H1 (cell line): ENCODE measurements at regions not wholly inside any gene's neighbourhood (a gene's known extent, or its start where the extent isn't known, plus 50 kb on each side); places are given as distances from the start of the nearest gene placed in this dataset.

Experiments
- CTBP2 ChIP-seq: IDR thresholded peaks from 2 replicates; pipeline ENCODE4 v1.7.0; 2011; ENCODE audit warnings: borderline replicate concordance, mild to moderate bottlenecking, moderate library complexity, mixed read lengths, low read length; ENCODE audit not compliant: insufficient read depth, insufficient read length
- POLR2AphosphoS5 ChIP-seq: IDR thresholded peaks from 2 replicates; pipeline ENCODE4 v1.6.1; 2011; ENCODE audit warnings: low read depth, low read length
- POU5F1 ChIP-seq: IDR thresholded peaks from 2 replicates; pipeline ENCODE4 v1.6.1; 2011; ENCODE audit warnings: low read depth, mild to moderate bottlenecking, low read length, moderate library complexity
- RBBP5 ChIP-seq: IDR thresholded peaks from 2 replicates; pipeline ENCODE4 v1.7.1; 2012; ENCODE audit warnings: low read depth, mild to moderate bottlenecking, inconsistent platforms, low read length, moderate library complexity, borderline replicate concordance
- TAF7 ChIP-seq: optimal IDR thresholded peaks from 2 replicates; pipeline ENCODE3; 2011; ENCODE audit warnings: low read depth, mild to moderate bottlenecking, inconsistent platforms, low read length, moderate library complexity, borderline replicate concordance
- USF2 ChIP-seq: IDR thresholded peaks from 2 replicates; pipeline ENCODE4 v1.6.1; 2011; ENCODE audit warnings: low read length, improper control_type of control experiment
- YY1 ChIP-seq: IDR thresholded peaks from 2 replicates; pipeline ENCODE4 v1.6.1; 2011; ENCODE audit warnings: low read depth, mild to moderate bottlenecking, low read length
- TF ChIP-seq, protein P1 (sequence below): IDR thresholded peaks from 2 replicates; pipeline ENCODE4 v1.6.1; 2012; ENCODE audit warnings: low read length, inconsistent platforms
- TF ChIP-seq, protein P2 (sequence below): IDR thresholded peaks from 2 replicates; pipeline ENCODE4 v1.6.1; 2011; ENCODE audit warnings: low read depth, mild to moderate bottlenecking, low read length; ENCODE audit not compliant: insufficient read depth

- TF ChIP-seq USF2 (no peak), RBBP5 (no peak), POLR2AphosphoS5 (no peak), TAF7 (no peak), POU5F1 (no peak), YY1 (no peak), CTBP2 (no peak)
- TF ChIP-seq, protein P1, sequence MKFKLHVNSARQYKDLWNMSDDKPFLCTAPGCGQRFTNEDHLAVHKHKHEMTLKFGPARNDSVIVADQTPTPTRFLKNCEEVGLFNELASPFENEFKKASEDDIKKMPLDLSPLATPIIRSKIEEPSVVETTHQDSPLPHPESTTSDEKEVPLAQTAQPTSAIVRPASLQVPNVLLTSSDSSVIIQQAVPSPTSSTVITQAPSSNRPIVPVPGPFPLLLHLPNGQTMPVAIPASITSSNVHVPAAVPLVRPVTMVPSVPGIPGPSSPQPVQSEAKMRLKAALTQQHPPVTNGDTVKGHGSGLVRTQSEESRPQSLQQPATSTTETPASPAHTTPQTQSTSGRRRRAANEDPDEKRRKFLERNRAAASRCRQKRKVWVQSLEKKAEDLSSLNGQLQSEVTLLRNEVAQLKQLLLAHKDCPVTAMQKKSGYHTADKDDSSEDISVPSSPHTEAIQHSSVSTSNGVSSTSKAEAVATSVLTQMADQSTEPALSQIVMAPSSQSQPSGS = no peak
- TF ChIP-seq, protein P2, sequence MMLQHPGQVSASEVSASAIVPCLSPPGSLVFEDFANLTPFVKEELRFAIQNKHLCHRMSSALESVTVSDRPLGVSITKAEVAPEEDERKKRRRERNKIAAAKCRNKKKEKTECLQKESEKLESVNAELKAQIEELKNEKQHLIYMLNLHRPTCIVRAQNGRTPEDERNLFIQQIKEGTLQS = no peak
These were observed 741.0 kb downstream of the BRD1 start (continued) for GRCh38 chr22:49086606-49087157.
